IMR-90 (cell line): ENCODE measurements at regions not wholly inside any gene's neighbourhood (a gene's known extent, or its start where the extent isn't known, plus 50 kb on each side); places are given as distances from the start of the nearest gene placed in this dataset.

Experiments
- BHLHE40 ChIP-seq: fragments of 150-350 bp; IDR thresholded peaks from 2 replicates; pipeline ENCODE4 v1.6.1; 2016; ENCODE audit warnings: mild to moderate bottlenecking, low read depth, low read length
- CEBPB ChIP-seq: IDR thresholded peaks from 2 replicates; pipeline ENCODE4 v1.6.1; 2012; ENCODE audit warnings: low read depth, low read length, improper control_type of control experiment
- FOS ChIP-seq: fragments of 150-350 bp; IDR thresholded peaks from 2 replicates; pipeline ENCODE4 v1.6.1; 2016; ENCODE audit warnings: low read depth, low read length
- MAFK ChIP-seq: IDR thresholded peaks from 2 replicates; pipeline ENCODE4 v1.6.1; 2012; ENCODE audit warnings: low read depth, low read length, improper control_type of control experiment
- MAZ ChIP-seq: IDR thresholded peaks from 2 replicates; pipeline ENCODE4 v1.6.1; 2012; ENCODE audit warnings: low read depth, mild to moderate bottlenecking, low read length, improper control_type of control experiment, moderate library complexity, borderline replicate concordance
- MXI1 ChIP-seq: IDR thresholded peaks from 2 replicates; pipeline ENCODE4 v1.6.1; 2012; ENCODE audit warnings: low read depth, mild to moderate bottlenecking, low read length, moderate library complexity, borderline replicate concordance
- NFE2L2 ChIP-seq: fragments of 150-350 bp; IDR thresholded peaks from 2 replicates; pipeline ENCODE4 v1.6.1; 2016; ENCODE audit warnings: low read depth, mild to moderate bottlenecking, low read length
- POLR2A ChIP-seq: IDR thresholded peaks from 2 replicates; pipeline ENCODE4 v1.6.1; 2012; ENCODE audit warnings: mild to moderate bottlenecking, low read depth, low read length
- RAD21 ChIP-seq: IDR thresholded peaks from 2 replicates; pipeline ENCODE4 v1.6.1; 2012; ENCODE audit warnings: low read length, improper control_type of control experiment
- RCOR1 ChIP-seq: IDR thresholded peaks from 2 replicates; pipeline ENCODE4 v1.6.1; 2012; ENCODE audit warnings: mild to moderate bottlenecking, low read length, improper control_type of control experiment; ENCODE audit not compliant: insufficient replicate concordance
- RFX5 ChIP-seq: IDR thresholded peaks from 2 replicates; pipeline ENCODE4 v1.8.0; 2012; ENCODE audit warnings: low read depth, mild to moderate bottlenecking, low read length, moderate library complexity
- USF2 ChIP-seq: fragments of 150-350 bp; IDR thresholded peaks from 2 replicates; pipeline ENCODE4 v1.6.1; 2017; ENCODE audit warnings: mild to moderate bottlenecking, antibody characterized with exemption, low read length, low read depth
- TF ChIP-seq, protein P1 (sequence below): conservative IDR thresholded peaks from 2 replicates; pipeline ENCODE4 v1.5.1; 2012; ENCODE audit warnings: mild to moderate bottlenecking, low read depth, low read length, improper control_type of control experiment

DNA sequence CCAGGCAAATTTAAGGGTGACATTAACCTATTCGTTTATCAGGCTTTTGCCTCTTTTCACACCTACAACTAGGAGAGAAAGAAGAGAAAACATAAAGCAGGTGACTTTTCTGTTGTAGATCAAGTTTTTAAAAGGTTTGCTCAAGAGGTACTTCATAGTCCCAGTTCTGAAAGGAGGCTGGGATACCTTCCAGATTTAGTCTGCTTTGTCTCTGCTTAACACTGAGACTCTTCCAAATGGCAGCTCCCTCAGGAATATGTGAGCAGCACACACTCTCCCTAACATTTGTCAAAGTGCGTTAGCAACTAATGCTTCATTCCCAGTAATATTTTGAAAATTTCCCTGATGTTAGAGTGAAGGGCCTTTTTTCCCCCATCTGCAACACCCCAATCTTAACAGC lies 133.7 kb upstream of the RASSF8 start:
- TF ChIP-seq, protein P1, sequence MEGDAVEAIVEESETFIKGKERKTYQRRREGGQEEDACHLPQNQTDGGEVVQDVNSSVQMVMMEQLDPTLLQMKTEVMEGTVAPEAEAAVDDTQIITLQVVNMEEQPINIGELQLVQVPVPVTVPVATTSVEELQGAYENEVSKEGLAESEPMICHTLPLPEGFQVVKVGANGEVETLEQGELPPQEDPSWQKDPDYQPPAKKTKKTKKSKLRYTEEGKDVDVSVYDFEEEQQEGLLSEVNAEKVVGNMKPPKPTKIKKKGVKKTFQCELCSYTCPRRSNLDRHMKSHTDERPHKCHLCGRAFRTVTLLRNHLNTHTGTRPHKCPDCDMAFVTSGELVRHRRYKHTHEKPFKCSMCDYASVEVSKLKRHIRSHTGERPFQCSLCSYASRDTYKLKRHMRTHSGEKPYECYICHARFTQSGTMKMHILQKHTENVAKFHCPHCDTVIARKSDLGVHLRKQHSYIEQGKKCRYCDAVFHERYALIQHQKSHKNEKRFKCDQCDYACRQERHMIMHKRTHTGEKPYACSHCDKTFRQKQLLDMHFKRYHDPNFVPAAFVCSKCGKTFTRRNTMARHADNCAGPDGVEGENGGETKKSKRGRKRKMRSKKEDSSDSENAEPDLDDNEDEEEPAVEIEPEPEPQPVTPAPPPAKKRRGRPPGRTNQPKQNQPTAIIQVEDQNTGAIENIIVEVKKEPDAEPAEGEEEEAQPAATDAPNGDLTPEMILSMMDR: no peak
- no peak for TF ChIP-seq BHLHE40
- no peak for TF ChIP-seq MAFK
- TF ChIP-seq POLR2A: no peak
- TF ChIP-seq RCOR1: no peak
- no peak for TF ChIP-seq MAZ
- TF ChIP-seq RAD21: no peak
- no peak for TF ChIP-seq FOS
- no peak for TF ChIP-seq NFE2L2
- TF ChIP-seq RFX5: no peak
- TF ChIP-seq USF2: no peak
- TF ChIP-seq CEBPB: no peak
- no peak for TF ChIP-seq MXI1
